AG04449 (cell line): ENCODE measurements at regions not wholly inside any gene's neighbourhood (a gene's known extent, or its start where the extent isn't known, plus 50 kb on each side); places are given as distances from the start of the nearest gene placed in this dataset.
"Not testable (repeated sequence)": the region's sequence is repeated elsewhere in the genome, so short reads cannot be mapped to it uniquely, and the experiment has no call there.

Experiments used
- CTCF ChIA-PET: fragments of 350-600 bp; formaldehyde crosslinking; extraction: SDS; loops from one replicate; lab custom pipeline; 2021; ENCODE audit warnings: antibody characterized with exemption; lab: Yijun Ruan, JAX
- POLR2A ChIA-PET: fragments of 400-600, 350-600 bp; formaldehyde crosslinking; extraction: SDS; loops from one replicate; lab custom pipeline; 2020; ENCODE audit warnings: antibody characterized with exemption, inconsistent platforms; lab: Yijun Ruan, JAX
- DNase-seq: peaks from one replicate; pipeline ENCODE4 v3.0.0-alpha.2; 2010; ENCODE audit warnings: low read depth, low spot score
- H3K4me3 ChIP-seq: 2 replicates; pipeline ENCODE4 v1.5.1; 2011; ENCODE audit warnings: low read depth, mild to moderate bottlenecking, control low read depth, low read length

DNA sequence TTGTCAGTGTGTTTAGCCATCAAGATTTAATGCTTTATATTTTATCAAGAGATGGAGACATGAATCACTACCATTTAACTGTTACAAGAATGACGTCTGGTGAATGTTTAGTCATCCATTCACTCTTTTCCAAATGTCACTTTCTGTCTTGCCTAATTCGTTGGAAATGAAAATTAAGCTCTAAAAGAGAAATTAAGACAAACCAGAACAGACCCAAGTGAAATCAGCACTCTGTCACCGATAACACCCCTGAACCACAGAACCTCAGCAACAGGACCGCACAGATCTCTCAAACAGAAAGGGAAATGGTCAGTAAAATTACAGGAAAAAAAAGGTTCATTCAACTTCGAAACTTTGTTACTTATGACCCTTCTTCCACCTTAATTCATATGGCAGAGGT lies 320.9 kb downstream of the BCL2L11 start:
- DNase-seq, CTCF ChIA-PET: not testable (repeated sequence)

DNA sequence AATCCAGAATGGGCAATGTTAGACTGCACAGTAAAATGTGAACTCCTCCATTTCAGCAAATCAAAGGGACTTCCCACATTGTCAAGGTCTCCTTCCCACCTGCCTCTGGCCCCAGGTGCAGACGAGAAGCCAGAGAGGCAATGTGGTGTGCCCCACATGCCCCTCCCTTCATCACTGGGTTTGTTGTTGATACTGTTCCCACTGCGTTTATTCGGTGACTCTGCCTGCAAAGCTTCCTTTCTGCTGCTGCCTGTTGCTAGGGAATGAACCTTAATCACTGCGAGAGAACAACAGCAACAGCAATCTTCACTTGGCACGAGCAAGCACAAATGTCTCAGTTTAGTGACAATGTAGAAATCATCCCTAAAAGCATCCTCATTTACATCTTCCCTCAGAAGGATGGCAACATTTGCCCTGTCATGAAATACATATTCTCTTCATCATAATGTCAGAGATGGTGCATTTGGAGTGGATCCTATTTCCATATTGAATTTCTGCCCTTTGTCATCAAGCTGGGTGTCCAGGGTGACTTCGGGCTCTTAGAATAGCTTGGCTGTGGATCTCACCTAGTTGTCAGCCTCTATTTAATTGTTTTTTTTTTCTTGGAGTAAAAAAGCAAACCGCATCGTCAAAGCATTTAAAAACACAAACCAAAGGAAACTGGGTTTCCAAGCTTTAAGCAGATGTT lies 322.2 kb downstream of the BCL2L11 start:
- CTCF ChIA-PET, H3K4me3 ChIP-seq, POLR2A ChIA-PET, DNase-seq: not testable (repeated sequence)

More for the DNA sequence above, 320.9 kb downstream of the BCL2L11 start:
- H3K4me3 ChIP-seq, POLR2A ChIA-PET: not testable (repeated sequence)

DNA sequence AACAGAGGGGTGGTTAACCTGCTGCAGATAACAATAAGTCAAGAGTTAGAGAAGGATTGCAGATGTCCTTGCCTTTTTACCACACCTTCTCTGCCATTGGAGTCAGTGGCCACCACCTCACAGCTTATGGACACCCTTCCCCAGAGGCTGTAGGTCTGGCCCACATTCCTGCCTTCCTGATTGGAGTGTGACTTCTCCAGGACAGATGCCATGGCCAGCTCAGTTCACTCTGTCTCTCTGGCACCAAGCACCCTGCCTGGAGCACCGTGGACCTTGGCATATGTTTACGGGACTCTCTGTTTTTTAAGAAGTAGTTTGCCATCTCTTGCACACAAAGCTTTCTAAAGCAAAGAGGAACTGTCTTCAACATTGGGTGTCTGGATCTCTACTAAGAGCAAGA lies 323.8 kb downstream of the BCL2L11 start:
- POLR2A ChIA-PET, DNase-seq, CTCF ChIA-PET, H3K4me3 ChIP-seq: not testable (repeated sequence)

DNA sequence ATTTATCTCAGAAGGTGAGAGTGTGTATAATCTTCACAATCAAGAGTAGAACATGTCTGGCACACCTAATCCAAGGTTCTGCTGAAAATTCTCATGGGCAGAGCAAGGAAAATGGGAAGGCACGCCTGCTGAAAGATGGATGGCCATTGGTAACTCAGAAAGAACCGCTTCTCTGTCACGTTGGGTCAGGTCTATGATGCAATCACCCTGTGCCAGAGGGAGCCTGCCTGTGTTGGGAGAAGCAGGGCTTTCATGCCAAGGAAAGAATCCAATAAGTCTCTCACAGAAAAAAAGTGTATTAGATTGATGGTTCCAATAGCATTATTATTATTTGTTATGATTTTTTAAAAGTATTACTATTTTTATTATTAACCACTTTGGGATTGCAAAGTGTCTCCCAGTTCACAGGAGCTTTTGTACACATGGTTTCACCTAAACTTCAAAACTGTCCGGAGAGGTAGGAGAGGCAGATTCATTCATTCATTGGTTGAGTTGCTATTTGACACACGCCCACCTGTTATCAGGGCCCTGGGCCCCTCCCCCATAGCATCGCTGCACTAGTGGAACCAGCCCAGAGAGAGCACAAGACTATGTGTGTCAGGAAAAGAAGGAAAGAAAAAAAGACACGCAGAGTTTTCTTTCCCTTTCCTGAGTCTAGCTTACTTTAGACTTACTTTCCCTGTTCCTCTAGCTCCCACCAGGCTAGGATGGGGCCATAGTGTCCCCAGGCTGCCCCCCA lies 324.6 kb downstream of the BCL2L11 start:
- DNase-seq, H3K4me3 ChIP-seq, CTCF ChIA-PET, POLR2A ChIA-PET: not testable (repeated sequence)

DNA sequence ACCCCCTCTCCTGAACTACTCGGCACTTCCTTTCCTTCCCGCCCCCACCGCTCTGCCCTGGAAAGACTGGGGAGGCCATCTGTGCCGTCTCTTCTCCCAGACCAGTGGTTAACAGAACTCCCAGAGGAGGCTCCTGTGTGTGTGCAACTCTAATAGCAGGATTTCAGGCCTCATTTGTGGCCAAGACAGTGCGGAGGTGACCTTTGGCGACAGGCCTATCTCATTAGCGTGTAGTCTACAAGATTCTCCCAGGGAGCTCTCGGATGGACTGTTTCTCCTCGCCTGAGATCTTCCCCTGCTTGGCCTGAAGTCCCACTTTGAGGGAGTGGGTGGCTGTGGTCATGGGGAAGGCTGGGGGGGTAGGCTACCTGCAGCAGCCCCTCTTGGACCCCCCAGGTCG lies 325.2 kb downstream of the BCL2L11 start:
- CTCF ChIA-PET, DNase-seq, H3K4me3 ChIP-seq, POLR2A ChIA-PET: not testable (repeated sequence)

DNA sequence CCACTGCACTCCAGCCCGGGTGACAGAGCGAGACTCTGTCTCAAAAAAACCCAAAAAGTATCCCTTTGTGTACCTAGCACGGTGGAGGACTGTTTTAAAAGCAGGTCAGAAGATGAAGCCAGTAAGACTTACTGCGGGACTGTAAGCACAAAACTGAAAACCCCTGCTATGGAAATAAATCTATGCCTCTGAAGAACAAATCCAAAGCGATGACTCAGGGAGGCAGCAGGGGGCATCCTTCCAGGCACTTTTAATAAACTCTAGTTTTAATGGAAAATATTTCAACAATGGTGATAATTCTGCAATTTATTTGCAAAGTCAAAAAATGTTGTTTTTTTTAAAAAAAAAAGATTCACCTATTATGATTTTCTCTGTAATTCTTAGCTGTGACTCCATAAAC lies 326.8 kb downstream of the BCL2L11 start:
- CTCF ChIA-PET, H3K4me3 ChIP-seq, DNase-seq, POLR2A ChIA-PET: not testable (repeated sequence)

DNA sequence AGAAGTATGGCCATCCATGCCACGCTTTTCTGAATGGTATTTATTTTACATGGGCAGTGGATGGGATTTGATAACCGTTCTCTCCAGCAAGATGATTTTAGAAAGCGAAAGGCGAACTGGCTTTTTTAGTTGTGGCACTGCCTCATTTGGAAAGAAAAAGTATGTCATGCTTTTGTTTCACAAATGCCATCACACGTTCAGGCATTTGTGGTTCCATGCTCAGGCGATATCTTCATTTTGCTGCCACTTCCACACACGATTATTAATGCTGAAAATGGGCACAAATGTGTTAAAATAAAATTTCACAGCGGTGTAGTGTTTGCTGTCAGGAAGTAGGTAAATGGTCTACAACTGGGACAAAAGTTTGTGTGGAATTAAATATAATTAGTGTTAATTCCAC lies 328.1 kb downstream of the BCL2L11 start:
- POLR2A ChIA-PET, H3K4me3 ChIP-seq, DNase-seq, CTCF ChIA-PET: not testable (repeated sequence)

DNA sequence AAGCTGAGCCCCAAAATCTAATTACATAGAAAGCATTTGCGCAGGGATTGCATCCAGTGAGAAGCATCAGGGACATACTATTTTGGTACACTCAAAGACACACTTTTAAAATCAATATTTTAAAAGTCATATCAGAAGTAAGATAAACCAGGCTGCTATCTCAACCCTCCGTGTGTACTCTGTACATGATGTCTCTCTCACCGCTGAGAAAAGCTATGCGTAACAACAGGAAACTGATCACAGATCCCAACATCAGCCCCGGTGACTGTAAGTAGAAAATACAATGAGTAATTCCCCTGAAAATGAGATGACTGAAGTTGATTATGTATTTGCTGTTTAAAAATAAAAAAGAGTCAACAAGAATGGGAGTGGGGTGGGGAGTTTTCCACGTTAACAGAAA lies 329.8 kb downstream of the BCL2L11 start:
- DNase-seq, POLR2A ChIA-PET, H3K4me3 ChIP-seq, CTCF ChIA-PET: not testable (repeated sequence)

DNA sequence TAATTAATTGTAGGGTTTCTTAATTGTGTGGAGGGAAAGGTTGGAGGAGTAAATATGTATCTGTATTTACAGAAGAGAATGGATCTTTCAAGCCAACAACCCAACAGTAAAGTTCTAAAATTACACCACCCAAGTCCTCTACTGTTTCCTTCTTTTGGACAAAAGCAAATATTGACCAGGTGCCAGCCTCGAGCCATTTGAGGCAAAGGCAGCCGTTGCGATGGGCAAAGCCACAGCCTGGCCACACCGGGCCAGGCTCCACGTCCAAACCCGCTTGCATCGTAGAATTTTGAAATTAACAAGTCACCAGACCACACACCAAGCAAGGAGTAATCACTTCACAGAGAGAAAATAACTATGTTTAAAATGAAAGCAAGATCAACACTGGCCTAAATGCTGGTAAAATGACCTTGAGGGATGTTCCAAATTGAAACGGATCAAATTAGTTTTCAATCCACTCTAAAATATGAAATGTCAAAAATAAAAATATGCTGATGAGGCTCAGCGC lies 331.0 kb downstream of the BCL2L11 start:
- CTCF ChIA-PET, DNase-seq, POLR2A ChIA-PET, H3K4me3 ChIP-seq: not testable (repeated sequence)

DNA sequence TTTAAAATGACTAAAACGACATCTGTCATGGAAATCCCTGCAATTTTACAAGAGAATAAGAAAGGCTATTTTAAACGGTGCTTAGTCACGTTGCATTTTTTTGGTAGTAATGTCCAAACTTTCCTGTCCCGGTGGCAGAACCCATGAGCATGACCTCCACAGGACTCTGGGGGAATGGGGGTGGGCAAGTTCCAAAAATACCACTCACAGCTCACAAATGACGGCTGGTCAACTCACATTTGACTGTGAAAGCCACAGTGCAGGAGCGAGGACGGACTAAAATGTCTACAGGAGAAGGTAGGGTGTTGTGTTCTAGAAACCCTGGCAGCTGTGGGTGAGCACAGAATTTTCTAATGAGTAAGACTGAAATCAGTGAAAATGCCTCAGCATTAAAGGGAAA lies 331.5 kb downstream of the BCL2L11 start:
- POLR2A ChIA-PET, DNase-seq, CTCF ChIA-PET, H3K4me3 ChIP-seq: not testable (repeated sequence)

DNA sequence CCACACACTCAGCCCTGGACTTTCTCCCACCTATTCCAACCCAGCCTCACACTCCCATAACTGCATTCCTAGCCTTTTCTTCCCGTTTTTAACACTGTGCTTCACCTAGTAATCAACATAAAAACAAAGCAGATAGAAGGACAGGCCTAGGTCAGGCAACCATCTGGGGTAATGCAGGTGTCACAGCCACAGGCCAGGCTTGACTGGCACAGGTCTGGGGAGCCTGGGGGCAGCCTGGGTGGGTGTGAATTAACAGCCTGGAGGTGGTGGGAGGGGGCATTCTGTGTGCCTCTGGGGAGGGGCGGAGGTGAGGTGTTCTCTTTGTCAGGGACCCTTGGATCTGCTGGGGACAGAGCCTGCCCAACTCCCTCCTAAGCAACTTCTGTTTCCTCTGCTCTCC lies 332.6 kb downstream of the BCL2L11 start:
- CTCF ChIA-PET = not testable (repeated sequence)

DNA sequence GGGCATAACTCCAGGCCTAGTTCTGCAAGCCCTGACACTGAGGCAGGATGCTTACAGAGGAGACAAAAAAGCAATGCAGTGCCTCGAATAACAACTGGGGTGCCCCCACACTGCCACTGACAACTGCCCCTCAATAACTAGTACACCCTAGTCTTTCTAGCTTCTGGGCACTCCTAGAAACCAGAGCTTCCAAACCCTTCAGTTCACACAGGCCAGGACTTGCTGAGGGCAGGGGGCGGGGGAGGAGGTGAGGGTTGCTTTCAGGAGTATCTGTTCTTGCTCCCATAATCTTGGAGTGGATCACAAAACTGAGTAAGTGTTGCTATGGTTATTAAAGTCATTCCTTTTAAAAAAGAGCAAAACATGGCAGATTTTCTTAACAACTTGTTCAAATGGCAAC lies 333.1 kb downstream of the BCL2L11 start:
- H3K4me3 ChIP-seq, POLR2A ChIA-PET, DNase-seq, CTCF ChIA-PET: not testable (repeated sequence)

More for the DNA sequence above, 332.6 kb downstream of the BCL2L11 start:
- POLR2A ChIA-PET, H3K4me3 ChIP-seq, DNase-seq: not testable (repeated sequence)

DNA sequence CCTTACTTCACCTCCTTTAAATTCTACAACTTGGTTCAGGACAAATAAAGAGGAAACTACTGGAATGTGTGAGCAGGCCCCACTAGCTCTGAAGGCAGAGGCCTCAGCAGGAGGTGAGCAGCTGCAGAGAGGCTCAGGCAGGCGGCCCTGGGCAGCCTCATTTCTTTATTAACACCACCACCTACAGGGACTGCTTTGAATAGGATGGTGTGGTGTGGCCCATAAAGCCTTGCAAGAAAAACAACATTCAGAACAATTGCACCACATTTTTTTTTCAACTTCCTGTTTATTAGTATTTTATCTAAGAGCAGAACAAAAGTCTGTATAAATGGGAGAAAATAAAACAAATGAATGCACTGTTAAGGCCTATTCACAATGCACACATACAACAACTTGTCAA lies 333.7 kb downstream of the BCL2L11 start:
- CTCF ChIA-PET, POLR2A ChIA-PET, H3K4me3 ChIP-seq: not testable (repeated sequence)
- DNase-seq = peak; percentile 2

DNA sequence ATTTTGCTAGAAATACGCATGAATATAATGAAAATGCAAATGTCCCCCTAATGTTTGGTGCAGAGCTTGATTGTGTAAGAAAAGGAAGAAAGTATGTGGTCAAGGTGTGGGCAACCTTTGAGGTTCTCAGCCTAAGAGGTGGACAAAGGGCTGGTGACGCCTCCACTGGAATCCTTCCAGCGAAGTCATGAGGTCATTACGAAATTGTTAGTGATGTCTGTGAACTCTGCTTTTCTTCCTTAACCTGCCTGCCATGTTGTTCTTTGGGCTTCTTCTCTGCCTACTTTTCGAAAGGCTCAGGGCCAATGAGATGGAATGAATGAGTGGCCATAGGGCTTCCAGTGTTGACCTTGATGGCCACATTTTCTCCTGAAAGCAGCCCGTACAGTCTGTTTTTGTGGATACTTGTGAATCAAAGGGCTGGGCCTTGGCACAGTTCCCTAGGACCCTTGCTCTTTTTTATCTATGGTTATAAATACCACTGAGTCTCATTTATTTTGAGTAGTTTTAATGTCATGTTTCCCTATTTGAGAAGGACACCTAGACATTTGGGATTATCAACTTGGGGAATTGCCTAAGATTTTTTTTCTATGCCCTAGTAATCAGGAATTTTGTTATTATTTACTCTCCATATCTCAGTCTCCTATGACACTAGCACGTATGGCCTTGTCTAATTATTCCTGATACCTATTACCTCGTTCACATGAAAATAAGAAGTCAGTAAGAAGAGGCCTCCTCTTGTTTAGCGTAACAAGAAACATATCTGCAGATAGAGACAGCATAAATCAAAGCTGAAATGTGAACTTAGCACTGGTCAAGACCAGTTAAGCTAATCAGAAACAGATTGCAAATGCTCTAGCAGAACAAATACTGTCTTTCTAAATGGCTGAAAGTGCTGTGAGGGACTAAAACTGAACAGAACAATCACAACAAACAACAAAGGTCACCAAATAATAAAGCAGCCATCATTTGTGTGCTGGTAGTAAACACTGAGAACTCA lies 334.6 kb downstream of the BCL2L11 start:
- POLR2A ChIA-PET, H3K4me3 ChIP-seq, DNase-seq, CTCF ChIA-PET: not testable (repeated sequence)

DNA sequence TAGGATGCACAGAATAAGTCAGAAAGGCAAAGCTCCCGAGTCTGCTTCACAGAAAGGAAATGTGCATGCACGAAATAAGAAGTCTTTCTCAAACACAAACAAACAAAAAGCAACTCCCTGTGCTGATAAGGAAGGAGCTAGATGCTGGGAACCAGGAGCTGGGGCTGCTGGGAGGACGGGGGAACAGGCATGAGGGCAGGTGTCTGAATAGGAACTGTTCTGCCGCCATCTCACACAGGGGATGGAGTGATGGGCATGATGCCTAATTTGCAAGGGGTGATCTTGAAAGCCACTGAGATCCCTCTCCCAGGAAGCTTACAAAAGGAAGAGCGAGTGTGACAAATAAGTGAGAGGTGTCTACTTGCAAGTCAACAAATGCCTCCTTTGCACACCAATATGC lies 336.5 kb downstream of the BCL2L11 start:
- H3K4me3 ChIP-seq, POLR2A ChIA-PET, DNase-seq, CTCF ChIA-PET: not testable (repeated sequence)

DNA sequence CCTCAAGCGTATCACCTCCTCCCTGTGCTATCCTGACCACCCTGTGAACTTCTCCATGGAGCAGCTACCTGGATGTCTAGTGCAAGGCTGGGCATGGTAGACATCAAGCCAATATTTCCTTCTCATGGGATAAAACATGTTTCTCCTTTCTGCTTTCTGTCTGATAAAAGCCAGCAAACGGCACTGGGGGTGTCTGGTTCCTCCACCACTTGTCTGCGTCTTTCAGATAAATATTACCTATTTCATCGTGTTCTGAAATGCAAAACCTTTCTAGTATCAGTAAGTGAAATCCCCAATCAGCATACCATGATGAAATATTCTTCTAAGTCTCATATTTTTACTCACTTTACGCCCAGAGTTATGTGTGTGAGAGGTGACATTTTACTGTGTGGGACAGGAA lies 340.2 kb downstream of the BCL2L11 start:
- POLR2A ChIA-PET, H3K4me3 ChIP-seq, CTCF ChIA-PET, DNase-seq: not testable (repeated sequence)
